Myocyte (in vitro differentiated cells): ENCODE measurements at regions not wholly inside any gene's neighbourhood (a gene's known extent, or its start where the extent isn't known, plus 50 kb on each side); places are given as distances from the start of the nearest gene placed in this dataset.
"Not testable (repeated sequence)": the region's sequence is repeated elsewhere in the genome, so short reads cannot be mapped to it uniquely, and the experiment has no call there.

Source experiments
- DNase-seq: peaks from one replicate; pipeline ENCODE4 v3.0.0-alpha.2; 2012; ENCODE audit warnings: low read depth

DNA sequence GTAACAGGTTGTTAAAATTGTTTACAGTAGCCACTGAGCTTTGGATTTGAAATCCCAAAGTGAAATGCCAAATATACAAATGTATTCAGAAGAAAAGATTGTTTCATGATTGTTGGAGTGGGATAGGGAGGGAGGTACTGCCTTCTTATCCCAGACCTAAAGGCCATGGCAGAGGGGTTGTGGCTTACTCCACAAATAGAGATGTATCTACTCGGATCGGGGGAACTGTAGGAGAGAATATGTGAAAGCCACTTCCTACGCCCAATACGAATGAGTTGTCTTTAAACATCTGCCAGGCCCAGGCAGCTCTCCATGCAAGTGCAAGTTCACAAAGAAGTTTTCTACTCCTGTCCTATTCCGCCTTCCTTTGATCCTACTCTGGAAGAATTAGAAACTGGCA, 150.2 kb upstream of the PRSS12 start:
- DNase-seq = not testable (repeated sequence)

DNA sequence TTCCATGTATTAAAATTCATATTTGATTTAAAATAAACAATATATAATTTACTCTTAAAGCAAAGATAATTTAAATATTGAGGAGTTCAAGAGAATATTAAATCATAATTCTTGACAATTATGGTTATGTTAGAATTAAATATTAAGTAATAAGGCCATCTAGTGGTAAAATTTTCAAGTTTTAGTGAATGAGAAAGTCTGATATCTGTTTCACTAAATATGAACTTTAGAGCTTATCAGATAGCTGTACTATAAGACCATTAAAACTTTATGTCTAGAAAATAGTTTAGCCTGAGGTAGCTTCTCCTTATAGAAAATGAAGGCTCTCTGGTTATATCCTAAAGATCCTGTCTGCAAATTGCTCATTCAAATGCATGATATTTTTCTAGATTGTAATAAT, 152.1 kb upstream of the PRSS12 start:
- not testable (repeated sequence) for DNase-seq

DNA sequence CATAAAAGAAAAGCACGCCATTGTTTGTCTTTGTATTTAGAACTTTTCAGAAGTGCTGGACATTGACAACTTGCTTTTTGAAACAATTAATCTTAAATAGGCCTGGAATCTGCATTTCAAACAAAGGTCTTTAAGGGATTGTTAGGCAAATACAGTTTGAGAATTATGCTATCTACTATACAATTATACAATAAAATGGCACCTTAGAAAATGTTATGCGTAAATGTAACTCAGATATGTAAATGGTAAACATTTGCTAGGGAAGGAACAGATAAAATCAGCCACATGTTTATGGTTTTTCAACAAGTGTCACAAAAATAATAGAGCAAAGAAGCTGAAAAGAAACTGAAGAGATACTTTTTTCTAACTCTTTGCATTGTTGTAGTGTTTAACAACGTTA, 152.7 kb upstream of the PRSS12 start:
- not testable (repeated sequence) for DNase-seq

DNA sequence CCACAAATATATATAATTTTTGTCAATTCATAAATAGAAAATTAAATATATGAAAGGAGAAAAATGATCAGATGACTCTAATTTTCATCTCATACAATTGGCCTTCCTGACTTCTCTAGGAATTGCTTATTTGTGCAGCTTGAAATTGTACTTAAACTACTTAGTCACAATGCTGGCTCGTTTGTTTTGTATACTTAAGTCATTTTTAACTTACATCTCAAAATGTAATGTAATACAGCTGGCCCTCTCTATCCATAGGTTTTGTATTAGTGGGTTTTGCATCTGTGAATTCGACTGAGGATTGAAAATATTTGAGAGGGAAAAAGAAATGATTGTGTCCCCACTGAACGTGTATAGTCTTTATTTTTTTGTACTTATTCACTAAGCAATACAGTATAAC, 160.1 kb upstream of the PRSS12 start:
- not testable (repeated sequence) for DNase-seq

DNA sequence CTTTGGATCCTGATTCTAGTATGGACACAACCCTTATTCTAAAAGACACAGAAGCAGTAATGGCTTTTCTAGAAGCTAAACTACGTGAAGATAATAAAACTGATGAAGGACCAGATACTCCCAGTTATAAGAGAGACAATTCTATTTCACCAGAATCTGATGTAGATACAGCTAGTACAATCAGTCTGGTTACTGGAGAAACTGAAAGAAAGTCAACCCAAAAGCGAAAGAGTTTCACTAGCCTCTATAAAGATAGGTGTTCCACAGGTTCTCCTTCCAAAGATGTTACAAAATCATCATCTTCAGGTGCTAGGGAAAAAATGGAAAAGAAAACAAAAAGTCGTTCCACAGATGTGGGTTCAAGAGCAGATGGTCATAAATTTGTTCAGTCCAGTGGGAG, 161.5 kb upstream of the PRSS12 start:
- DNase-seq = not testable (repeated sequence)

DNA sequence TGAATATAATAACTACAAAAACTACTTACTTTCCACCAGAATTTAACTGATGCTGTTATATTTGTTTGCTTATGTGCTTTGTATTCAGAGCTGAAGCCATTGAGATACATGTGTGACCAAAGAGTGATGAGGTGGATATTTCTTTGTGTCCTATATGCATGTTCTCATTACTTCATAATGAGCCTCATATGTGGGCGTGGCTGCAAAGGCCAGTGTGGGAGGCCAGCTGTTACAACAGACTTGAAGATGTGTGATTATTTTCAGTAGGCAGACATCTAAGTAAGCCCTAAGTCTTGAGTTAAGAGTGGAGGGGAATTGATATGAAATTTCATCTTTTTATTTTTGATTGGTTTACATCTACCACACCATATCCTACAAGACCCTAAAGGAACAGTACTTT, 163.3 kb upstream of the PRSS12 start:
- peak; percentile 12 for DNase-seq

DNA sequence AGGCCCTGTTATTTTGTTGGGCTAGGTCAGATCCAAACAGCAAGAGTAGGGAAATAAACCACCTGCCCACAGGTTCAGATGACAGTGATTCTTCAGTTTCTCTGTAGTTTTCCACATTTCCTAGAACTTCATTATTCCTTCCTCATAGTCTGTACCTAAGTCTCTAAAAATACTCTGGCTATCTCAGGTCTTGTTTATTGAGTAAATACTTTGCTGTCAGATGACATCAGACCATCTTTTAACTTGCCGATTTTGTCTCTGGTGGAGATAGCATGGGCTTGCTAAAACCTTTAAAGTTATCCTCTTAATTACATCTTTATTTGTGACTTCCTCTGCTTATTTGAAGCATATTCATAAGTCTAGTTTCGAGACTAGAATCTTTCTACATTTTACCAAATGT, 155.1 kb upstream of the METTL14 start:
- DNase-seq = not testable (repeated sequence)

DNA sequence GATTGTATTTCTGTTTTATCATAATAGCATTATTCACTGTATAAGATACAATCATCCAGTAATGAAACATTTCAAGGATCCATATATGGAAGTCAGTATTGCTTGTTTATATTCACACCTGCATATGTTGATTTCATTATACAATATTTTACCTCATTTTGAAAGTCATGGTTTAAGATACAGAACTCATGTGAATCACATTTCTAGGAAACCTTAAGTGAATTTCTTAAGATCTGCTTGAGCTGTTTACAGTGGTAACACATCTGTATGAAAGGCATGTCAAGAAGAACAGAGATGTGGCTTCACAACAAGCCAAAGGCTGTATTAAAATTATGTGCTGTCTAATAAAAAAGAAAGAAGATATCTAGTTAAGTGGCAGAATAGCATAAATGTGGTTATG, 153.2 kb upstream of the METTL14 start:
- DNase-seq = not testable (repeated sequence)

DNA sequence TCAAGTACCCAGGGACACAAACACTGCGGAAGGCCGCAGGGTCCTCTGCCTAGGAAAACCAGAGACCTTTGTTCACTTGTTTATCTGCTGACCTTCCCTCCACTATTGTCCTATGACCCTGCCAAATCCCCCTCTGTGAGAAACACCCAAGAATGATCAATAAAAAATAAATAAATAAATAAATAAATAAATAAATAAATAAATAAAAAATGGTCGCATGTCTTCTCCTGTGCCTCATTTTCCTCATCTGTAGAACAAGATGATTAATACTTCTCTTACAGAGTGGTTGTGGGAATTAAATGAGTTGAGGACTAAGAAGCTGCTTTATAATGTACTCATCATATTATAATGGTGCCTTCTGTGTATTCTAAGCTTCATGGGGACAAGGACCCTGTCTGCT, 149.4 kb upstream of the METTL14 start:
- not testable (repeated sequence) for DNase-seq

DNA sequence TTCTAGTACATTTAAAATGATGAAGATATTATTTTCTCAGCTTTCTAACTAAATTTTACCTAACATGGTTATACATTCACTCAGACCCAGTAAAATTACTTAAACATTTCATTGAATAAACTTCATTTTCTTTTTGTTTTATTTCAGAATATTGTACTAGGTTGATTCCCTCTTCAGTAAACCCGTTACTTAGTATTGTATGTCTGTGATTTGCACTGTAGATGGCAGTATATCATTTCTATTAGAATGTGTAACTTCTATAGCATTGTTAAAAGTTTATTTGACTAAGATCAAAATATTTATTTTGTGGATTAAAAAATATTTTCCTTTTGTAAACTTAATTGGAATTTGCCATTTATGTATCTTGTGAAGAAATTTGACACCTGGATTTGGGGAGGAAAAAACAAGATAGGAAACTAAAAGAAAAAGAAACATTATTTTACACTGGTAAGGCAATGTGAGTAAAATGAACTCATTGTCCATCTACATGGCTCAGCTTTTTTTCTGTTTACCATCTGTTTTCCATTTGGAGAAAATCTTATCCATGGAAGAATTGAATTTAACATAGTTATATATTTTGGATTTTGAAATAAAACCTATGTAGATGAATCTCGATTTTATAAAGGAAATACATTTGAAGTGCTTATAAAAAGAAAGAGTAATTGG, 145.6 kb upstream of the METTL14 start:
- DNase-seq = peak; percentile 46

DNA sequence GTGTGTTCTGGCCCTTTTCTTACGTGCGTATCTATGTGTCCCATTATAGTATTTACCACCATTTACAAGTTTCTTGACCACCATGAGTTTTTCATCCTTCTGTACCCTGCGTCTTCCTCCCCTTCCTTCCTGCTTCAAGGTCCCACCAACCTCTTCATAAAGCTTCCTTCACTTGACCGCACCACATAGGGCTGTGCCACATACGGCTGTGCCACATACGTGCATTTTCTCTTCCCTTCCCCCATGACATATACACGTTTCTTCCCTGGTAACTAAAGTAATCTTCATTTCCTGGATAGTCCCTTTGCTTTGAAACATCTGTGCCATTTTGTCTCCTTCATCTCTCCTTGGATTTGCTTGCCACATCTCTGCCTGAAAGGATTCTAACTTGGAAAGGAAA, 128.6 kb upstream of the METTL14 start:
- DNase-seq = not testable (repeated sequence)

DNA sequence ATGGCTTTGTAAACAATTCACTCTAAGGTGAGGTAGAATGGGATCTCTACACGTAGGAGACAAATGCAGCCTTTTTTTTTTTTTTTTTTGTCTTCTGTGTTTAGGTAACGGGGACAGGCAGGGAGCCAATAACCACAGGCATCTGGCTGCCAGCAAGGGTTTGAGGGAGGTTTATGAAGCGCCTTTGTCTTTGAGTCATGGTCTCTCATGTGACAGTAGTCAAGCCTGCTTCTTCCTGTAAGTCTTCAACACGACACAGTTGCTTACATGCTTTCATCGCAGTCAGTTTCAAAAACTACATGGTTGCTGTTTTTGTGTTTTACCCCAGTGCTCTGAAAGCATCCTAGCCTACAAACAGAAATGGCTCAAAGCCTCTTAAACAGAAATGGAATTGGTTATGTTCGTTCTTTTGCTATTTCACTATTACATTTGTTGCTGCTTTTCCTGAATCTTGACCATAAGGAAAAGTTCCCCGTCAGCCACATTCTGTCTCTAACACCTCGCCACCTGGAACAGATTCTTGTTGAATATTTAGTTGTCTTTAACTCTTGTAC, 127.8 kb upstream of the METTL14 start:
- peak; percentile 88 for DNase-seq

DNA sequence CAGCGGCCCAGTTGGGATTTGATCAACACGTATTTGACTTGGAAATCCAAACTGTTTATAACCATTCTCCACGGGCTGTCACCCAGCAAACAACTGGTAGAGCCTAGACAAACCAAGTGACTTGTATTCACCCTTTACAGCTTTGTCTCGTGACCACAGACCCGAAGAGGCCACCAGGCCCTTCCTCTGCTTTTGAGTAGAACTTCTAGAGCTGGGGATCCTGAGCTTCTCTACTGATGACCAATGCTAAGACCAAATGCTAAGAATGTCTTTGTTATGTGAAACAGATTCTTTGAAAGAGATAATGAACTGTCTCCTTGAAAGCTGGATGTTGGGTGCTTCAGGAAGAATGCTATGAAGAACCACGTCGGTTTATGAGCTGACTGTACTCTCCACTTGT, 127.0 kb upstream of the METTL14 start:
- DNase-seq = peak; percentile 41

DNA sequence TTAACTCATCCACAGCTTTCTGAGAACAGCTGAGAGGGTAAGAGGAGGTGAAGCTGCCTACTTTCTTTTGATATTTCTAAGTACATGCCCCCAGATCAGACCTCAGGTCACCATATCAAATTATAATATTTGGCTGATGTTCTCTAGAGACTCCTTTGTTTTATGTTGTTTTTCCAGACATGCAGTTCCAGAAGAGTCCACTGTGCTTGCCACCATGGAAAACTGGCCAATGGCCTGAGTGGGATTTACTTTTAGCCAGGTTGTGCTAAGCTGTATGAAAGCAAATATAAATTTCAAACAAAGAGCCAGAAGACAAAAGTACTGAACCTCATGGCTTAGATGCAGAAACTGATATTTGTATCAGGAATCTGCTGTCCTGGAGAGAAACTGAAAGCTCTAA, 123.6 kb upstream of the METTL14 start:
- not testable (repeated sequence) for DNase-seq

DNA sequence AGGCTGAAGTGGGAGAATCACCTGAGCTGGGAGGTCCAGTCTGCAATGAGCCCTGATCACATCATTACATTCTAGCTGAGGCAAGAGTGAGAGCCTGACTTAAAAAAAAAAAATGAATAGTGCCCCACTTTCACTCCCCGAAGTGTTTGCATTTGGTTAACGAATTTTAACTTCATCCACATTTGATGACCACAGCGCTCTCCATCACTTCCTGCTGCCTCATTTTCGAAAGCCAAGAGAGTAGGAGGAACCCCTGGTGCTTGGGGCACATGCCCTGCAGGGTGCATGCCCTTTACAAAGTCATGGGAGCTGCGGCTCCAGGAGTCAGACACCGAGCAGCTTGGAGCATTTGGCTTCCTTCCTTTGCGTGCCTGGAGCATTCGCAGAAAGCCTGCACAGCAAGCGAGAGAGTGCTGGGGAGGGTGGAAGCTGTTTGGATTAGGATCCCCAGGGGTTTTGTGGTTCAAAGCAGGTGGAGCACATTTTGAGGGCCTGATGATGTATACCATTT, 119.1 kb upstream of the METTL14 start:
- peak; percentile 97 for DNase-seq

DNA sequence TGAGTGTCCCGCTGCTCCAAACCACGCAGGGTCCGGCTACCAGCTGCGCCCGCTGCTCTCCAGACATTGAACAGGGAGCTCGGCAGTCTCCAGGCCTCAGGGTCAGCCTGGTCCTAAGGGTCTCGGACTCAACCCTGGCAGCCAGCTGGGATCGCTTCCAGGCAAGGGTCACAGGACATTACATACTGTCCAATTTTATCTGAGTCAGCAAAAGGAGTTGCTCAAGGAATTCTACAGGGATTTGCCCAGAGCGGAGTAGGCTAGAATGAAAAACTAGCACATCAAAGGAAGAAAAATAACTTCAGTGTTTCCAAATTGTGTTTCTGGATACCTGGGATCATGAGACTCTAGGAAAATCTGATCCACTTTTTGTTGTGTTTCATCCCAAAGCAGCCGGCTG, 112.2 kb upstream of the METTL14 start:
- not testable (repeated sequence) for DNase-seq

DNA sequence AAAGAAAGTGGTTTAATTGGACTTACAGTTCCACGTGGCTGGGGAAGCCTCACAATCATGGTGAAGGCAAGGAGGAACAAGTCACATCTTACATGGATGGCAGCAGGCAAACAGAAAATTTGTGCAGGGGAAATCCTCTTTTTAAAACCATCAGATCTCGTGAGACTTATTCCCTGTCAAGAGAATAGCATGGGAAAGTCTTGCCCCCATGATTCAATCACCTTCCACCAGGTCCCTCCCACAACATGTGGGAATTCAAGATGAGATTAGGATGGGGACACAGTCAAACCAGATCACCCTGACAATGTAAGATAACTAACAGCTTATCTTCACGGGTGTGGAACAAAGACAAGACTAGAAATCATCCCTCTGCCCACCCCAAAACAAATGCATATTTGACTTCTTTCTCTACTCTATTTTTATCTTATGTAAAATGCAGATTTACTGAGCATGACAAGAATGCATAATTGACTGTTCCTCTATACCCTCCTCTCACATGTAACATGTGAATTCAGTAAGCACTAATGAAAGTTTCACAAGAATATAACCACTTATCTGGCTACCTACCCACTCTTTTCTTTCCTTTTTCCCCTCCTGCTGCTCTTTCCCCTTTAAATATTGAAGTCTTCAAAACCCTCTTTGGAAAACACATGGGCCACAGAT, 110.8 kb upstream of the METTL14 start:
- DNase-seq = not testable (repeated sequence)

DNA sequence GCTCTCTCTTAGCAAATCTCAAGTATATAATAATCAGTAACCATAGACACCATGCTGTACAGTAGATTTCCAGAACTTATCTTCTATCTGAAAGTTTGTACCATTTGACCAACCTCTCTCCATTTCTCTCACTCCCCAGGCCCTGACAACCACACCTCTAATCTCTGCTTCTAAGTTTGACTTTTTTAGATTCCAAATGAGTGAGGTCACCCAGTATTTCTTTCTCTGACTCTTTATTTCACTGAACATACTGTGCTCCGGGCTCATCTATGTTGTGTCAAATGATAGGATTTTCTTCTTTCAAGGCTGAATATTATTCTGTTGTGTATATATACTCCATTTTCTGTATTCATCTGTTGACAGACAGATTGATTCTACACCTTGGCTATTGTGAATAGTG, 110.1 kb upstream of the METTL14 start:
- DNase-seq = peak; percentile 76

DNA sequence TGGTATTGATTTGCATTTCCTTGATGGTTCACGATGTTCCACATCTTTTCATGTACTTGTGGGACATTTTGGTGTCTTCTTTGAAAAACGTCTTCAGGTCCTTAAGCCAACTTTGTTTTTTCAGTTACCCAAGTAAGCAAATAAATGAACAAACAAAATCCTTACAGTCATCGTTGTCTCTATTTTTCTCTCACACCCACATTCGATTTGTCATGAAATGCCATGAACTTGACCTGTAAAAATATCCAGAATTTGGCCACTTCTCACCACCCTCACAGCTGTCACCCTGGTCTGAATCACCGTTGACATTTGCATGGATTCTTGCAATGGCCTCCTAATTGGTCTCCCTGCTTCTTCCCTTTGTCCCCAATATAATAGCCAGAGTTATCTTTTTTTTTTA, 109.5 kb upstream of the METTL14 start:
- DNase-seq = peak; percentile 34

DNA sequence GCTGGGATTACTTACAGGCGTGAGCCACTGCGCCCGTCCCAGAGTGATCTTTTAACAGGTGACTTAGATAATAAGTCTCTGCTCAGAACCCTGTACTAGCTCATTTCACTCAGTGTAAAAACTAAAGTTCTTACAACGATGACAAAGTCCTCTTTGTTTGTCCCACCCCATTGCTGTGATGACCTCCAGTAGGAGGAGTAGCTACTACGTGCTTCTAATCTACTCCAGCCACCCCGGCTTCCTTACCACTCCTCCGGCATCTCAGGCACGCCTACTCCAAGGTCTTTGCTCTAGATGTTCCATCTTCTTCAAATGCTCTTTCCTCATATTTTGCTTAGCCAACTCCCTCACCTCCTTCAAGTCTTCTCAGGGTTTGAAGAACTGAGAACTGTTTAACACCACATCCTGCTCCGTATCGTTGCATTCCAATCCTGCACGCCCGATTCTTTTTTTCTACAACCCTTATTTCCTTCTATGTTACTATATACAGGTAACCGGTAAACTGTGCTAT, 108.4 kb upstream of the METTL14 start:
- DNase-seq = not testable (repeated sequence)

DNA sequence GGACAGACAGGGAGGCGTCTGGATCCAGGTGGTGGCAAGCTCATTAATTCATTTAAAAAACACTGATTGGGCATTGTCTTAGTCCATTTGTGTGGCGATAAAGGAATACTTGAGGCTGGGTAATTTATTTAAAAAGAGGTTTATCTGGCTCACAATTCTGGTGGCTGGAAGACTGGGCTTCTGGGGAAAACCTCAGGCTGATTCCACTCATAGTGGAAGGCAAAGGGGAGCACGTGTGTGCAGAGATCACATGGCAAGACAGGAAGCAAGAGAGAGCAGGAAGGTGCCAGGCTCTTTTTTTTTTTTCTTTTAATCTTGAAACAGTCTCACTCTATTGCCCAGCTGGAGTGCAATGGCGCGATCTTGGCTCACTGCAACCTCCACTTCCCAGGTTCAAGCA, 100.2 kb upstream of the METTL14 start:
- no peak for DNase-seq

DNA sequence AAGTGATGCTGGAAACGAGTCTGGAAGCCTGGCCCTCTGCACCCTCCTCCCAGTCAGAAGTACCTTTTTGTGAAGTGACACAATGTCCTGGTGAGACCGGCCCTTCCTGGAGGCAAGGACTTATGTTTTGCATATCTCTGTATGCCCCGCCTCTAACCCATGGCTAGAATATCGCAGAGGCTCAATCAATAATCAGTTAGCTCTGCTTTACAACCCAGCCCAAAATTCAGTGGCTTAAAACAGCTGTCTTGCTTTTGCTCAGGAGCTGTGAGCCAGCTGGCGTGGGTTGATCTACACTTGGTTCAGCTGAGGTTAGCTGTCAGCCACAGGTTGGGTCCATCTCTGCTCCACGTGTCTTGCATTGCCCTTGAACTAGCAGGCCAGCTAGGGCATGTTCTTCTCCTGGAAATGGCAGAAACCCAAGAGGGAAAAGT, 98.8 kb upstream of the METTL14 start:
- peak; percentile 90 for DNase-seq
